ENCODE measurements at regions not wholly inside any gene's neighbourhood (a gene's known extent, or its start where the extent isn't known, plus 50 kb on each side); places are given as distances from the start of the nearest gene placed in this dataset.

DNA sequence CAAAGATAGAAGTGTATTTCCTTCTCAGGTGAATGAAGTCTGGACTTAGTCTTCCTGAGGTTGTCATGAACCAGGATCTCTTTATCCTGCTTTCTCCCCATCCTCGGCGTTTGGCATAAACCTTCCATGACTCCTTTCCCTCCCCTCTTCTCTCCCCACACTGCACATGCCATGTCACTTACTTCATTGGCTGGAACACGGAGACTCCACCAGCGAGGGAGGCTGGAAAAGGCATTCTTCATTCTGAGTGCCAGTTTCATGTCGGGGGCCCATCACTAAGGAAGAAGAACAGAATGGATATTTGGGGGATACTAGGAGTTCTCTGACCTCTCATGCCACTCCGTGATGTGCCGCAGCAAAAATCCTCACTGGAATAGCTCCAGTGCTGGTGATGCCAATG lies 105.6 kb downstream of the VCPKMT start:
- TF ChIP-seq, protein P1, sequence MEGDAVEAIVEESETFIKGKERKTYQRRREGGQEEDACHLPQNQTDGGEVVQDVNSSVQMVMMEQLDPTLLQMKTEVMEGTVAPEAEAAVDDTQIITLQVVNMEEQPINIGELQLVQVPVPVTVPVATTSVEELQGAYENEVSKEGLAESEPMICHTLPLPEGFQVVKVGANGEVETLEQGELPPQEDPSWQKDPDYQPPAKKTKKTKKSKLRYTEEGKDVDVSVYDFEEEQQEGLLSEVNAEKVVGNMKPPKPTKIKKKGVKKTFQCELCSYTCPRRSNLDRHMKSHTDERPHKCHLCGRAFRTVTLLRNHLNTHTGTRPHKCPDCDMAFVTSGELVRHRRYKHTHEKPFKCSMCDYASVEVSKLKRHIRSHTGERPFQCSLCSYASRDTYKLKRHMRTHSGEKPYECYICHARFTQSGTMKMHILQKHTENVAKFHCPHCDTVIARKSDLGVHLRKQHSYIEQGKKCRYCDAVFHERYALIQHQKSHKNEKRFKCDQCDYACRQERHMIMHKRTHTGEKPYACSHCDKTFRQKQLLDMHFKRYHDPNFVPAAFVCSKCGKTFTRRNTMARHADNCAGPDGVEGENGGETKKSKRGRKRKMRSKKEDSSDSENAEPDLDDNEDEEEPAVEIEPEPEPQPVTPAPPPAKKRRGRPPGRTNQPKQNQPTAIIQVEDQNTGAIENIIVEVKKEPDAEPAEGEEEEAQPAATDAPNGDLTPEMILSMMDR (conservative IDR thresholded peaks at IDR 0.05; ENCODE audit: low read depth, low read length), result no peak
- no peak for TF ChIP-seq EZH2 (IDR thresholded peaks at IDR 0.05; ENCODE audit: borderline replicate concordance, low read depth, low read length, poor library complexity, severe bottlenecking)

All from A673 (cell line).